Endothelial cell of umbilical vein (primary cell): ENCODE measurements at regions not wholly inside any gene's neighbourhood (a gene's known extent, or its start where the extent isn't known, plus 50 kb on each side); places are given as distances from the start of the nearest gene placed in this dataset.

Experiments used
- BruUV-seq: library from RNA; stranded (reverse); fragments of 400-500 nt; replicated peaks from 2 replicates; lab custom pipeline; 2021; lab: Mats Ljungman, UMichigan
- CTCF ChIA-PET: fragments of 300-600, 350-600 bp; sonication (Branson Sonifier 250); formaldehyde crosslinking; loops from one replicate; lab custom pipeline; 2021; ENCODE audit warnings: antibody characterized with exemption, inconsistent platforms; lab: Charles Lee
- POLR2A ChIA-PET: fragments of 300-600, 350-600 bp; sonication (Branson Sonifier 250); formaldehyde crosslinking; loops from one replicate; lab custom pipeline; 2021; ENCODE audit warnings: antibody characterized with exemption, inconsistent platforms; lab: Charles Lee
- DNase-seq: peaks from one replicate; pipeline ENCODE4 v3.0.0-alpha.2; 2011; ENCODE audit warnings: low read depth, low spot score
- FAIRE-seq: peaks from 2 replicates; lab custom pipeline; 2011; peaks lifted over from hg19 to GRCh38; lab: Jason Lieb, UNC
- H2AFZ ChIP-seq: 2 replicates; pipeline ENCODE4 v1.6.0; 2012; ENCODE audit warnings: low read depth, low read length, control low read depth, inconsistent platforms
- H3K27ac ChIP-seq: 2 replicates; pipeline ENCODE4 v1.5.1; 2011; ENCODE audit warnings: low read depth, mild to moderate bottlenecking, control low read depth, low read length, moderate library complexity; ENCODE audit not compliant: insufficient read depth
- H3K27me3 ChIP-seq, 2 experiments: 2 replicates each; pipeline versions ENCODE4 v1.6.0 to v1.6.1; 2011; ENCODE audit warnings: low read length in 2 of 2, mixed read lengths in 1 of 2; ENCODE audit not compliant: control insufficient read depth in 2 of 2, insufficient read depth in 2 of 2
- H3K36me3 ChIP-seq, 2 experiments: 2 replicates in 1 of 2; 3 replicates in 1 of 2; pipeline ENCODE4 v1.5.1; 2011; ENCODE audit warnings: low read length in 2 of 2, mild to moderate bottlenecking in 1 of 2, moderate library complexity in 1 of 2; ENCODE audit not compliant: control insufficient read depth in 2 of 2, insufficient read depth in 2 of 2; ENCODE audit errors: extremely low read depth in 1 of 2
- H3K4me1 ChIP-seq: 3 replicates; pipeline ENCODE4 v1.5.1; 2011; ENCODE audit warnings: mild to moderate bottlenecking, low read length; ENCODE audit not compliant: control insufficient read depth, insufficient read depth; ENCODE audit errors: extremely low read depth
- H3K4me2 ChIP-seq: 2 replicates; pipeline ENCODE4 v1.6.1; 2011; ENCODE audit warnings: low read length, control low read depth, mixed read lengths; ENCODE audit not compliant: insufficient read depth
- H3K4me3 ChIP-seq, 3 experiments: fragments of 200-600 bp in 1 of 3; sonication (generic), shearing (Covaris generic) in 1 of 3; replicated peaks in 1 of 3; 2 replicates each; pipeline ENCODE4 v1.5.1; 2011 to 2016; ENCODE audit warnings: control low read depth in 3 of 3, low read length in 3 of 3, mild to moderate bottlenecking in 2 of 3, inconsistent platforms in 1 of 3, low read depth in 1 of 3, moderate library complexity in 1 of 3; ENCODE audit not compliant: insufficient read depth in 1 of 3
- H3K79me2 ChIP-seq: 2 replicates; pipeline ENCODE4 v1.6.0; 2012; ENCODE audit warnings: low read length, inconsistent platforms; ENCODE audit not compliant: control insufficient read depth, insufficient read depth
- H3K9ac ChIP-seq: replicated peaks from 2 replicates; pipeline ENCODE3; 2011; ENCODE audit warnings: low read length, control low read depth; ENCODE audit not compliant: insufficient read depth; ENCODE audit errors: extremely low read depth
- H3K9me1 ChIP-seq: replicated peaks from 3 replicates; pipeline ENCODE4 v1.6.0; 2011; ENCODE audit warnings: mild to moderate bottlenecking, low read length; ENCODE audit not compliant: control insufficient read depth, insufficient read depth; ENCODE audit errors: extremely low read depth
- H3K9me3 ChIP-seq: replicated peaks from 2 replicates; pipeline ENCODE4 v1.5.1; 2012; ENCODE audit warnings: low read length, inconsistent platforms; ENCODE audit not compliant: control insufficient read depth, insufficient read depth
- H4K20me1 ChIP-seq: replicated peaks from 2 replicates; pipeline ENCODE3; 2011; ENCODE audit warnings: mild to moderate bottlenecking, low read length; ENCODE audit not compliant: control insufficient read depth, insufficient read depth; ENCODE audit errors: extremely low read depth
- CTCF ChIP-seq, 2 donors: IDR thresholded peaks; 1 replicate in 1 of 2; 2 replicates in 1 of 2; pipeline ENCODE4 v1.5.1; 2011; ENCODE audit warnings: low read length in 2 of 2, mild to moderate bottlenecking in 2 of 2, moderate library complexity in 2 of 2, control low read depth in 1 of 2, inconsistent platforms in 1 of 2, low read depth in 1 of 2; ENCODE audit not compliant: insufficient read depth in 1 of 2; ENCODE audit errors: extremely low read depth in 1 of 2
- EZH2 ChIP-seq: IDR thresholded peaks from 2 replicates; pipeline ENCODE4 v1.6.1; 2012; ENCODE audit warnings: borderline replicate concordance, low read depth, mild to moderate bottlenecking, moderate library complexity, low read length, inconsistent platforms; ENCODE audit not compliant: severe bottlenecking
- FOS ChIP-seq: IDR thresholded peaks from 2 replicates; pipeline ENCODE4 v1.6.1; 2011; ENCODE audit warnings: mild to moderate bottlenecking, low read length, moderate library complexity, borderline replicate concordance; ENCODE audit not compliant: insufficient read depth
- GATA2 ChIP-seq: IDR thresholded peaks from 2 replicates; pipeline ENCODE4 v1.7.0; 2011; ENCODE audit warnings: low read depth, mild to moderate bottlenecking, moderate library complexity, mixed read lengths, low read length; ENCODE audit not compliant: insufficient read length, insufficient read depth
- JUN ChIP-seq: IDR thresholded peaks from 2 replicates; pipeline ENCODE4 v1.6.1; 2011; ENCODE audit warnings: borderline replicate concordance, low read depth; ENCODE audit not compliant: insufficient read length, insufficient read depth
- MYC ChIP-seq: IDR thresholded peaks from one replicate; pipeline ENCODE4 v1.6.1; 2011; ENCODE audit warnings: mild to moderate bottlenecking, low read depth, low read length
- POLR2A ChIP-seq: IDR thresholded peaks from 2 replicates; pipeline ENCODE4 v1.6.1; 2012; ENCODE audit warnings: low read depth, mild to moderate bottlenecking, control low read depth, low read length
- POLR2AphosphoS5 ChIP-seq: IDR thresholded peaks from 2 replicates; pipeline ENCODE4 v1.6.1; 2012; ENCODE audit warnings: low read depth, mild to moderate bottlenecking, control low read depth, low read length, moderate library complexity; ENCODE audit not compliant: insufficient read depth
- dilution Hi-C: fragments of 300-500 bp; cut with MboI; formaldehyde crosslinking; loops from one replicate; pipeline ENCODE4 v1.15.0; 2019; ENCODE audit warnings: low sequenced_read_pairs; ENCODE audit not compliant: extremely low pct_ligation_motif_present
- intact Hi-C: fragments of 100-400 bp; cut with micrococcal nuclease; formaldehyde crosslinking; loops from one replicate; pipeline ENCODE4 v1.10.0; 2022
- TF ChIP-seq, protein P1 (sequence below): IDR thresholded peaks from 2 replicates; pipeline ENCODE4 v1.6.1; 2011; ENCODE audit not compliant: insufficient read depth, insufficient read length

- no peaks in the 10 kb centered on the region for H3K79me2 ChIP-seq
- H3K36me3 ChIP-seq, result no peaks in the 10 kb centered on the region
- no peaks in the 10 kb centered on the region for H3K9me1 ChIP-seq
- intact Hi-C loops (no loop called here), dilution Hi-C loops (no loop called here)
- no peak overlapping the region for H3K4me3 ChIP-seq
- ChIA-PET CTCF (interaction anchor here (0.6 kb wide), 1 partner anchor 138 kb away, joined by 3 read pairs; no protein-coding TSS in a partner anchor), POLR2A (no interaction called here)
- H3K4me1 ChIP-seq, result no peaks in the 10 kb centered on the region
- BruUV-seq, result no TSS peak
- no peak overlapping the region for H2AFZ ChIP-seq
- TF ChIP-seq EZH2 (no peak), POLR2A (no peak), MYC (no peak)
- no peaks in the 10 kb centered on the region for H3K9me3 ChIP-seq
- no peak overlapping the region for H3K27ac ChIP-seq
- H3K27me3 ChIP-seq, result no peaks in the 10 kb centered on the region
- no peak for DNase-seq
- FAIRE-seq, result no peak
- no peak overlapping the region for H3K4me2 ChIP-seq
- no peak overlapping the region for H3K9ac ChIP-seq
- H4K20me1 ChIP-seq, result no peaks in the 10 kb centered on the region
These were observed 60.1 kb upstream of the BNC2 start for GRCh38 chr9:16930578-16930977.

GRCh38 chr9:16928179-16928945 lies 57.9 kb upstream of the BNC2 start:
- Histone ChIP-seq H3K9me3 (no peaks in the 10 kb centered on the region), H3K9me1 (no peaks in the 10 kb centered on the region), H3K79me2 (no peaks in the 10 kb centered on the region), H3K4me2 (no peak overlapping the region), H3K4me3 (no peak overlapping the region), H3K4me1 (no peaks in the 10 kb centered on the region), H4K20me1 (no peaks in the 10 kb centered on the region), H3K36me3 (no peaks in the 10 kb centered on the region), H3K27ac (no peak overlapping the region), H3K9ac (no peak overlapping the region), H3K27me3 (no peaks in the 10 kb centered on the region), H2AFZ (no peak overlapping the region)
- FAIRE-seq, result no peak
- no peak for TF ChIP-seq FOS
- TF ChIP-seq CTCF (IDR thresholded peaks at IDR 0.05; ENCODE audit: extremely low read depth in 1 of 2, insufficient read depth in 1 of 2, low read depth in 1 of 2, low read length in 2 of 2), result no peak
- no peak for TF ChIP-seq JUN
- TF ChIP-seq, protein P1, sequence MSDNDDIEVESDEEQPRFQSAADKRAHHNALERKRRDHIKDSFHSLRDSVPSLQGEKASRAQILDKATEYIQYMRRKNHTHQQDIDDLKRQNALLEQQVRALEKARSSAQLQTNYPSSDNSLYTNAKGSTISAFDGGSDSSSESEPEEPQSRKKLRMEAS, result no peak
- TF ChIP-seq MYC, result no peak
- TF ChIP-seq POLR2AphosphoS5, result no peak
- TF ChIP-seq GATA2, result no peak
- no peak for TF ChIP-seq POLR2A
- no peak for TF ChIP-seq EZH2
- intact Hi-C loops (no loop called here), dilution Hi-C loops (no loop called here)
- ChIA-PET POLR2A (no interaction called here), CTCF (no interaction called here)
- BruUV-seq, result no TSS peak
- no peak for DNase-seq
